GM15510 (cell line): ENCODE measurements at regions not wholly inside any gene's neighbourhood (a gene's known extent, or its start where the extent isn't known, plus 50 kb on each side); places are given as distances from the start of the nearest gene placed in this dataset.

Experiments
- POLR2A ChIP-seq: IDR thresholded peaks from 3 replicates; pipeline ENCODE4 v1.6.1; 2011; ENCODE audit warnings: borderline replicate concordance; ENCODE audit not compliant: insufficient read length; ENCODE audit errors: extremely low read depth

DNA sequence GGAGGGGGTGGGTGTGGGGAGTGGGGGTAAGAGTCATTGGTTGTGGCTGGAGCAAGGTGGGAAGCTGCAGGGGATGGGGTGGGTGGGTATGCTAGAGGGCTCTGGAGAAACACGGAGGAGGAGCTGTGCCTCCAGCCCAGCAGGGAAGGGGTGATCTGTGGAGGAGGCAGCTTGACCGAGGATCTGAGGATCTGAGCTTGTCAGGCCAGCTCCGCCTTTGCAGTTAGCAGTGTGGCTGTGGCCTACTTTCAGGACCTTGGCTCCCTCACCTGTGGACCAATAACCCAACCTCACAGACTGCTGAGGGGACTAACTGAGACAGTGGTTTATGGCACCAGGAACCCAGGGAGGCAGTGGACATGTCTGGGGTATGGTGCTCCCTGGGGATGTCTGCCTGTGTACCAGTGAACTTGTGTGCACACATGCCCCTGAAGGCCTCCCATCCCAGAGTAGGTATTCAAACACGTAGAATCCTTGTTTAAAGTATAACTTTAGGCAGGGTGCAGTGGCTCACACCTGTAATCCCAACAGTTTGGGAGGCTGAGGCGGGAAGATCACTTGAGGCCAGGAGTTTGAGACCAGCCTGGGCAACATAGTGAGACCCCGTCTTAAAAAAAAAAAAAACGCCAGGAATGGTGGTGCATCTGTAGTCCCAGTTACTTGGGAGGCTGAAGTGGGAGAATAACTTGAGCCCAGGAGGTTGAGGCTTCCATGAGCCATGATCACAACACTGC, 52.5 kb upstream of the LINGO1 start:
- TF ChIP-seq POLR2A, result no peak

DNA sequence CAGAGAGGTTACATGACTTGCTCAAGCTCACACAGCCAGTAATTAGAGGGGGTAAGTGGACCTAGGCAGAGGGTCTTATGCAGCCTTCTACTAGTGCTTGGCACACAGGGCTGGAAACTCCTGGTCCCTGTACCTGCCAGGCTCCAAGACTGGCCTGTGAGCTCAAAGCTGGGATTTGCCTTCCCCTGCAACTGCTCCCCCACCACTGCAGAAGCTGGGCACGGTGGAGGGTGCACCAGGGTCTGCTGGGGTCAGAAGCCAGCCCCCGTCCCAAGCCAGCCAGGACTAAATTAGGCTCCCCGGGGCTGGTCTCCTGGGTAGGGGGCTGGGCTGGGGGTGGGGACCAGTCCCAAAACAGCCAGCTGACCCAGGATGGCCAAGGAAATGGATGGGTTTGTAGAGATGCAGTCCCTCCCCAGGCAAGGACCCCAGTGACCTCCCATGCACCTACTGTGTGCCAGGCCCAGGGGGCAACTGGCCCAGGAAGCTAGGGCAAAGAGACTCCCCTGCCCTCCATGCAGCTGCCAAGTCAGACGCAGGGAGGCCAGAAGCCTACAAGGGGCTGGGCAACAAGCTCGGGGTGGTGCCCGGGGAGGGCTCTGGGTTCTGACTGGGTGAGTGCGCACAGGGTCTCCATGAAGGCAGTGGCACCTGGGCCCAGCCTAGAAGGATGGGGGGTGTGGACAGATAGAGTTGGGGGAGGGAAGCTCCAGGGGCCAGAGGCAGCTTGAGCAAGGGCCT, 51.8 kb upstream of the LINGO1 start:
- no peak for TF ChIP-seq POLR2A

GRCh38 chr15:77682564-77682963, 49.9 kb upstream of the LINGO1 start:
- TF ChIP-seq POLR2A, result no peak
